Cardiac septum (tissue), 1 donor: ENCODE measurements at regions not wholly inside any gene's neighbourhood (a gene's known extent, or its start where the extent isn't known, plus 50 kb on each side); places are given as distances from the start of the nearest gene placed in this dataset.
A peak's percentile ranks its signal among the peaks of the same experiment; 100 is the strongest.
"Not testable (repeated sequence)": the region's sequence is repeated elsewhere in the genome, so short reads cannot be mapped to it uniquely, and the experiment has no call there.

Source experiments
- DNase-seq: peaks from one replicate; pipeline ENCODE4 v3.0.0-alpha.2; 2020; ENCODE audit warnings: low spot score
- intact Hi-C: fragments of 100-400 bp; cut with DNase I; formaldehyde crosslinking; loops from one replicate; pipeline ENCODE4 v1.14.0; 2022
- donor health status: DM: no; HTN: no; CAD: no.

GRCh38 chr2:241977557-241978300 is 108.2 kb downstream of the RTP5 start:
- peak; percentile 31 for DNase-seq

GRCh38 chr2:241978670-241979069 is 109.1 kb downstream of the RTP5 start:
- DNase-seq, result peak; percentile 55
- intact Hi-C loops, result no loop called here

More at GRCh38 chr2:241977557-241978300, 108.2 kb downstream of the RTP5 start:
- intact Hi-C loops, result no loop called here

- intact Hi-C loops, result no loop called here
- DNase-seq, result peak; percentile 51
Observed at GRCh38 chr2:241980193-241980592, 110.7 kb downstream of the RTP5 start.

- peak; percentile 31 for DNase-seq
- intact Hi-C loops, result no loop called here
Observed at GRCh38 chr2:241981076-241981700, 111.7 kb downstream of the RTP5 start.

GRCh38 chr2:241982706-241983570 is 113.4 kb downstream of the RTP5 start:
- intact Hi-C loops, result no loop called here
- peak; percentile 38 for DNase-seq

- intact Hi-C loops, result no loop called here
Observed at GRCh38 chr2:241983571-241984270, 114.2 kb downstream of the RTP5 start.

GRCh38 chr2:241984271-241984655 is 114.7 kb downstream of the RTP5 start:
- intact Hi-C loops, result no loop called here
- peak; percentile 19 for DNase-seq

More at GRCh38 chr2:241983571-241984270, 114.2 kb downstream of the RTP5 start:
- DNase-seq, result peak; percentile 63

GRCh38 chr2:241984658-241985057 is 115.1 kb downstream of the RTP5 start:
- peak; percentile 47 for DNase-seq
- intact Hi-C loops, result no loop called here

- intact Hi-C loops, result not testable (repeated sequence)
- peak; percentile 64 for DNase-seq
Observed at GRCh38 chr2:241985161-241985985, 115.8 kb downstream of the RTP5 start.

GRCh38 chr2:241985986-241986329 is 116.4 kb downstream of the RTP5 start:
- peak; percentile 33 for DNase-seq
- intact Hi-C loops, result no loop called here

- DNase-seq, result peak; percentile 64
- intact Hi-C loops, result no loop called here
Observed at GRCh38 chr2:241986836-241987641, 117.5 kb downstream of the RTP5 start.

- DNase-seq, result peak; percentile 36
- intact Hi-C loops, result no loop called here
Observed at GRCh38 chr2:241987726-241988125, 118.2 kb downstream of the RTP5 start.

GRCh38 chr2:241988146-241988545 is 118.6 kb downstream of the RTP5 start:
- peak; percentile 5 for DNase-seq
- intact Hi-C loops, result no loop called here

GRCh38 chr2:241989074-241989473 is 119.5 kb downstream of the RTP5 start:
- intact Hi-C loops, result no loop called here
- DNase-seq, result no peak

GRCh38 chr2:241990466-241990865 is 120.9 kb downstream of the RTP5 start:
- DNase-seq, result no peak
- intact Hi-C loops, result no loop called here

- peak; percentile 29 for DNase-seq
- intact Hi-C loops, result no loop called here
Observed at GRCh38 chr2:241991299-241991698, 121.8 kb downstream of the RTP5 start.

GRCh38 chr2:241992753-241993152 is 123.2 kb downstream of the RTP5 start:
- peak; percentile 36 for DNase-seq
- intact Hi-C loops, result no loop called here

GRCh38 chr2:241993386-241994005 is 124.0 kb downstream of the RTP5 start:
- intact Hi-C loops, result no loop called here
- DNase-seq, result peak; percentile 66
